OCI-LY3 (cell line): ENCODE measurements at regions not wholly inside any gene's neighbourhood (a gene's known extent, or its start where the extent isn't known, plus 50 kb on each side); places are given as distances from the start of the nearest gene placed in this dataset.

ENCODE experiments used
- EZH2phosphoT487 ChIP-seq: fragments of 200-600 bp; shearing (Covaris generic); IDR thresholded peaks from 2 replicates; pipeline ENCODE4 v1.6.1; 2018; ENCODE audit warnings: antibody characterized with exemption, mixed run types, low read depth
- TF ChIP-seq, protein P1 (sequence below): fragments of 200-600, 300-600 bp; sonication (generic); IDR thresholded peaks from 2 replicates; pipeline ENCODE4 v1.5.1; 2014; ENCODE audit warnings: antibody characterized with exemption, low read length, low read depth

DNA sequence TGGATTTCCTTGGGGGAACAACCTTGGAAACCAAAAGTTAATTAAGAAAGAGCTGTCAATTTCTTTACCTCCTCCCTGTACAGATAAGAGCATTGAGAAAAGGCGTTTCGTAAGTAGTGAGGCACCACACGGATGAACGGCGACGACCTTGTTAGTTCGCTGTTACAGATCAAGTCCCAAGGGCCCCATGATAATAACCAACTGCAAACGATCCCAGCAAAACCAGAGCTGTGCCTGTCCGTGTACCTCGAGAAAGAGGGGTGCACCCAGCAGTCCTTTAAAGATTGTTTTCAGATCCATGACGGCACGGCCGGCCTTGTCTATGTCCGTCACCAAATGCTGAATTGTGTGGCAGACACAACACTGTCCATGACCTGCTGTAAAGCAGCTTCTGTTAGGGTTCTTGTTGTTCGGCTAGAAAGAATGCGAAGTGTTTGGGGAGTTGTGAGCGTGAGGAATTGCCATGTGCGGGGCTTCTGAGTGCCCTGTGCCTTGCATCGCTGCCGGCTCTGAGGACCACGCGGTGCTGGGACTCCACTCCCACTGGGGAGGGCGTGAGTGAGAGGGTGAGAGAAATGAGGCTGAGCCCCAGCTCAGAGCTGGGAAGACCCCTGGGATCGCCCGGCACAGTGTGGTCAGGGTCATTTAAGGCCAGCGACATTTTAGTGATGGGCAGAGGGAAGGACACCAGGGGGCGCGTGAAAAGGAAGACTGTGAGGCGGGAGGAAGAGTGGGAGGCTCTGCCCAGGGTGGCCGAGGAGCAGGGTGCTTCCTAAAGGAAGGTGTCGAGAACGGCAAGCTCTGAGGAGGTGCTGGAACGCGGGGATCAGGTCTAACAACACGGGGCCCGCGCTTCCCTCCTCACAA, 136.8 kb upstream of the RPS6KA2 start:
- TF ChIP-seq, protein P1, sequence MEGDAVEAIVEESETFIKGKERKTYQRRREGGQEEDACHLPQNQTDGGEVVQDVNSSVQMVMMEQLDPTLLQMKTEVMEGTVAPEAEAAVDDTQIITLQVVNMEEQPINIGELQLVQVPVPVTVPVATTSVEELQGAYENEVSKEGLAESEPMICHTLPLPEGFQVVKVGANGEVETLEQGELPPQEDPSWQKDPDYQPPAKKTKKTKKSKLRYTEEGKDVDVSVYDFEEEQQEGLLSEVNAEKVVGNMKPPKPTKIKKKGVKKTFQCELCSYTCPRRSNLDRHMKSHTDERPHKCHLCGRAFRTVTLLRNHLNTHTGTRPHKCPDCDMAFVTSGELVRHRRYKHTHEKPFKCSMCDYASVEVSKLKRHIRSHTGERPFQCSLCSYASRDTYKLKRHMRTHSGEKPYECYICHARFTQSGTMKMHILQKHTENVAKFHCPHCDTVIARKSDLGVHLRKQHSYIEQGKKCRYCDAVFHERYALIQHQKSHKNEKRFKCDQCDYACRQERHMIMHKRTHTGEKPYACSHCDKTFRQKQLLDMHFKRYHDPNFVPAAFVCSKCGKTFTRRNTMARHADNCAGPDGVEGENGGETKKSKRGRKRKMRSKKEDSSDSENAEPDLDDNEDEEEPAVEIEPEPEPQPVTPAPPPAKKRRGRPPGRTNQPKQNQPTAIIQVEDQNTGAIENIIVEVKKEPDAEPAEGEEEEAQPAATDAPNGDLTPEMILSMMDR, result no peak
- TF ChIP-seq EZH2phosphoT487, result no peak
